GM21825 (cell line): ENCODE measurements at regions not wholly inside any gene's neighbourhood (a gene's known extent, or its start where the extent isn't known, plus 50 kb on each side); places are given as distances from the start of the nearest gene placed in this dataset.

Experiments used
- ATAC-seq: cut with Tn5 transposase; IDR thresholded peaks from one replicate; pipeline ENCODE4 v1.9.1; 2021; ENCODE audit warnings: mild to moderate bottlenecking, moderate library complexity; ENCODE audit not compliant: unreplicated experiment

GRCh38 chr7:125678771-125679170 is 749.1 kb upstream of the POT1 start:
- no peak for ATAC-seq

GRCh38 chr7:125675640-125676039 is 746.0 kb upstream of the POT1 start:
- no peak for ATAC-seq

GRCh38 chr7:125675169-125675568 is 745.5 kb upstream of the POT1 start:
- ATAC-seq, result no peak

- no peak for ATAC-seq
Observed at GRCh38 chr7:125670926-125671572, 741.4 kb upstream of the POT1 start.

- no peak for ATAC-seq
Observed at GRCh38 chr7:125668321-125668993, 738.8 kb upstream of the POT1 start.

- ATAC-seq, result no peak
Observed at GRCh38 chr7:125664625-125665024, 735.0 kb upstream of the POT1 start.

- ATAC-seq, result no peak
Observed at GRCh38 chr7:125663961-125664360, 734.3 kb upstream of the POT1 start.

- ATAC-seq, result no peak
Observed at GRCh38 chr7:125661677-125662076, 732.1 kb upstream of the POT1 start.

GRCh38 chr7:125661006-125661405 is 731.4 kb upstream of the POT1 start:
- no peak for ATAC-seq

GRCh38 chr7:125654076-125654475 is 724.5 kb upstream of the POT1 start:
- ATAC-seq, result no peak

- no peak for ATAC-seq
Observed at GRCh38 chr7:125651823-125652528, 722.4 kb upstream of the POT1 start.

GRCh38 chr7:125648543-125648942 is 718.9 kb upstream of the POT1 start:
- no peak for ATAC-seq

GRCh38 chr7:125645770-125646169 is 716.1 kb upstream of the POT1 start:
- no peak for ATAC-seq

- no peak for ATAC-seq
Observed at GRCh38 chr7:125644109-125644508, 714.5 kb upstream of the POT1 start.

GRCh38 chr7:125643302-125643701 is 713.7 kb upstream of the POT1 start:
- ATAC-seq, result no peak

- no peak for ATAC-seq
Observed at GRCh38 chr7:125641884-125642283, 712.3 kb upstream of the POT1 start.

- ATAC-seq, result no peak
Observed at GRCh38 chr7:125636320-125636962, 706.8 kb upstream of the POT1 start.

GRCh38 chr7:125618516-125618915 is 688.9 kb upstream of the POT1 start:
- ATAC-seq, result no peak

GRCh38 chr7:125611582-125611981 is 682.0 kb upstream of the POT1 start:
- ATAC-seq, result no peak

- no peak for ATAC-seq
Observed at GRCh38 chr7:125606671-125607070, 677.0 kb upstream of the POT1 start.

GRCh38 chr7:125605241-125605640 is 675.6 kb upstream of the POT1 start:
- ATAC-seq, result no peak

- no peak for ATAC-seq
Observed at GRCh38 chr7:125602441-125602840, 672.8 kb upstream of the POT1 start.
